GM23248 (cell line): ENCODE measurements at regions not wholly inside any gene's neighbourhood (a gene's known extent, or its start where the extent isn't known, plus 50 kb on each side); places are given as distances from the start of the nearest gene placed in this dataset.
"Not testable (repeated sequence)": the region's sequence is repeated elsewhere in the genome, so short reads cannot be mapped to it uniquely, and the experiment has no call there.

Experiments used
- DNase-seq: peaks from one replicate; pipeline ENCODE4 v3.0.0-alpha.2; 2015
- H2AFZ ChIP-seq: fragments of 200-600 bp; sonication (generic); 2 replicates; pipeline ENCODE4 v1.6.1; 2016; ENCODE audit warnings: antibody characterized with exemption
- H3F3A ChIP-seq: fragments of 200-600 bp; sonication (generic); 2 replicates; pipeline ENCODE4 v1.6.1; 2016; ENCODE audit warnings: mild to moderate bottlenecking, antibody characterized with exemption, mixed run types; ENCODE audit not compliant: insufficient read depth
- H3K27ac ChIP-seq: fragments of 200-600 bp; sonication (generic); 2 replicates; pipeline ENCODE4 v1.5.1; 2016; ENCODE audit warnings: mild to moderate bottlenecking
- H3K27me3 ChIP-seq: fragments of 200-600 bp; sonication (generic); replicated peaks from 2 replicates; pipeline ENCODE4 v1.6.1; 2016; ENCODE audit warnings: mild to moderate bottlenecking; ENCODE audit not compliant: insufficient read depth
- H3K36me3 ChIP-seq: fragments of 200-600 bp; sonication (generic); 2 replicates; pipeline ENCODE4 v1.6.1; 2016; ENCODE audit warnings: low read depth, mild to moderate bottlenecking
- H3K4me1 ChIP-seq: fragments of 200-600 bp; sonication (generic); 2 replicates; pipeline ENCODE4 v1.6.1; 2016; ENCODE audit warnings: mild to moderate bottlenecking; ENCODE audit not compliant: insufficient read depth
- H3K4me2 ChIP-seq: fragments of 200-600 bp; sonication (generic); one replicate; pipeline ENCODE4 v1.6.1; 2016; ENCODE audit warnings: mild to moderate bottlenecking; ENCODE audit not compliant: unreplicated experiment
- H3K4me3 ChIP-seq: fragments of 200-600 bp; sonication (generic); 2 replicates; pipeline ENCODE4 v1.5.1; 2016; ENCODE audit warnings: mild to moderate bottlenecking
- H3K79me2 ChIP-seq: fragments of 200-600 bp; sonication (generic); 2 replicates; pipeline ENCODE4 v1.6.1; 2016; ENCODE audit warnings: mild to moderate bottlenecking; ENCODE audit not compliant: insufficient read depth
- H3K9ac ChIP-seq: fragments of 200-600 bp; sonication (generic); 2 replicates; pipeline ENCODE4 v1.6.1; 2016; ENCODE audit warnings: mild to moderate bottlenecking
- H3K9me2 ChIP-seq: fragments of 200-600 bp; sonication (generic); 2 replicates; pipeline ENCODE4 v1.6.1; 2016; ENCODE audit warnings: mixed run types, mild to moderate bottlenecking, moderate library complexity; ENCODE audit not compliant: insufficient read depth
- H3K9me3 ChIP-seq: fragments of 200-600 bp; sonication (generic); one replicate; pipeline ENCODE4 v1.6.1; 2017; ENCODE audit warnings: low read depth
- H4K20me1 ChIP-seq: fragments of 200-600 bp; sonication (generic); 2 replicates; pipeline ENCODE4 v1.6.0; 2016; ENCODE audit not compliant: insufficient read depth
- EZH2 ChIP-seq: fragments of 200-600 bp; sonication (generic); IDR thresholded peaks from 2 replicates; pipeline ENCODE4 v1.6.1; 2018; ENCODE audit warnings: antibody characterized with exemption, mild to moderate bottlenecking; ENCODE audit not compliant: insufficient read depth, poor library complexity, severe bottlenecking
- EZH2phosphoT487 ChIP-seq: fragments of 200-600 bp; sonication (generic); IDR thresholded peaks from 2 replicates; pipeline ENCODE4 v1.6.1; 2018; ENCODE audit warnings: antibody characterized with exemption, moderate library complexity, mild to moderate bottlenecking, low read depth; ENCODE audit not compliant: insufficient read depth
- WGBS, 2 experiments: methylation state at CpG; one replicate each; pipeline ENCODE4 v1.1.6; 2015 to 2017; ENCODE audit warnings: low lambda C conversion rate in 2 of 2, low coverage in 1 of 2; ENCODE audit errors: missing lambda C conversion rate in 2 of 2; 5-methylcytosine and 5-hydroxymethylcytosine counted together
- in situ Hi-C: fragments of 300-500 bp; cut with MboI; formaldehyde crosslinking; loops from 2 replicates; pipeline ENCODE4 v1.15.0; 2020

DNA sequence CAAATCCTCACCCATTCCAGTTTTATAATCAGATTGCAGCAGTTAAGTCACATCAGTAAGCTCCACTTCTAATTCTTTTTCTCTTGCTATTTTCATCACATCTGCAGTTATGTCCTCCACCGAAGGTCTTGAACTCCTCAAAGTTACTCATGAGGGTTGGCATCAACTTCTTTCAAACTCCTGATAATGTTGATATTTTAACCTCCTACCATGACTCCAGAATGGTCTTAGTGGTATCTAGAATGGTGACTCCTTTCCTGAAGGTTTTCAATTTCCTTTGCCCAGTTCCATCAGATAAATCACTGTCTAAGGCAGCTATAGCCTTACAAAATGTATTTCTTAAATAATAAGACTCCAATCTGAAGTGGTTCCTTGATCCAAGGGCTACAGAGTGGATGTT, 53.8 kb upstream of the EDIL3 start:
- no peak for TF ChIP-seq EZH2phosphoT487
- no peak for TF ChIP-seq EZH2
- Histone ChIP-seq H3K4me2 (no peak overlapping the region), H3K36me3 (no peaks in the 10 kb centered on the region), H3K9me3 (no peaks in the 10 kb centered on the region), H3K4me3 (no peak overlapping the region), H3K9ac (no peak overlapping the region), H3K9me2 (no peaks in the 10 kb centered on the region), H3K79me2 (no peaks in the 10 kb centered on the region), H2AFZ (no peak overlapping the region), H3F3A (no peaks in the 10 kb centered on the region), H4K20me1 (no peaks in the 10 kb centered on the region), H3K27ac (no peak overlapping the region), H3K4me1 (peaks cover 16% of the 10 kb centered on the region), H3K27me3 (no peaks in the 10 kb centered on the region)
- in situ Hi-C loops, result no loop called here
- 75 to 94% methylated on average over 1 of the region's 1 CpG for WGBS, 2 experiments
- DNase-seq, result no peak

DNA sequence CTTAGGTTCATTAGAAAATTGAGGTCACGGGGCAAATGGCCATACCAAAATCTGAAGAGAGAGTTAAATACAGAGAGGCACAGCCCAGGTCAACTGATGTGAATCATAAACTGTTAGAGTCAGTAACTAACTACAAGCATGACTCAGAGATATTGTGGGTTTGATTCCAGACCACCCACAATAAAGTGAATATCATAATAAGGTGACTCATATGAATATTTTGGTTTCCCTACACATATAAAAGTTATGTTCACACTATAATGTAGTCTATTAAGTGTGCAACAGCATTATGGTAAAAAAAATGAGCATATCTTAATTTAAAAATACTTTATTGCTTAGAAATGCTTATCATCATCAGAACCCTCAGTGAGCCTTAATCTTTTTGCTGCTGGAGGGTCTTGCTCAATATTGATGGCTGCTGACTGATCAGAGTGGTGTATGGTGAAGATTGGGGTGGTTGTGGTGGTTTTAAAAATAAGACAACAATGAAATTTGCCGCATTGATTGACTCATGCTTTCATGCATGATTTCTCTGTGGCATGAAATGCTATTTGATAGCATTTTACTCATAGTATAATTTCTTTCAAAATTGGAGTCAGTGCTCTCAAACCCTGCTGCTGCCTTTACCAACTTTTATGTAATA, 53.1 kb upstream of the EDIL3 start:
- H3K27ac ChIP-seq, result no peak overlapping the region
- H3K79me2 ChIP-seq, result no peaks in the 10 kb centered on the region
- in situ Hi-C loops, result no loop called here
- peaks cover 16% of the 10 kb centered on the region for H3K4me1 ChIP-seq
- H3F3A ChIP-seq, result no peaks in the 10 kb centered on the region
- no peaks in the 10 kb centered on the region for H3K27me3 ChIP-seq
- no peak overlapping the region for H2AFZ ChIP-seq
- H3K9me2 ChIP-seq, result no peaks in the 10 kb centered on the region
- peak overlapping the region; percentile 10 for H3K4me2 ChIP-seq
- no peaks in the 10 kb centered on the region for H4K20me1 ChIP-seq
- TF ChIP-seq EZH2 (no peak), EZH2phosphoT487 (peak; percentile 85)
- H3K9me3 ChIP-seq, result no peaks in the 10 kb centered on the region
- WGBS, 2 experiments, result 37 to 49% methylated on average over 2 of the region's 2 CpGs
- peak; percentile 76 for DNase-seq
- H3K36me3 ChIP-seq, result no peaks in the 10 kb centered on the region
- no peak overlapping the region for H3K9ac ChIP-seq
- H3K4me3 ChIP-seq, result no peak overlapping the region

- H3K27me3 ChIP-seq, result no peaks in the 10 kb centered on the region
- H3K4me1 ChIP-seq, result peaks cover 16% of the 10 kb centered on the region
- TF ChIP-seq EZH2, result no peak
- TF ChIP-seq EZH2phosphoT487, result no peak
- H4K20me1 ChIP-seq, result no peaks in the 10 kb centered on the region
- H3K9me3 ChIP-seq, result no peaks in the 10 kb centered on the region
- in situ Hi-C loops, result no loop called here
- peak overlapping the region; percentile 10 for H3K4me2 ChIP-seq
- no peaks in the 10 kb centered on the region for H3K79me2 ChIP-seq
- 22 to 38% methylated on average over 1 of the region's 1 CpG for WGBS, 2 experiments
- no peak overlapping the region for H2AFZ ChIP-seq
- no peak overlapping the region for H3K27ac ChIP-seq
- H3F3A ChIP-seq, result no peaks in the 10 kb centered on the region
- H3K36me3 ChIP-seq, result no peaks in the 10 kb centered on the region
- DNase-seq, result peak; percentile 23
- H3K9me2 ChIP-seq, result no peaks in the 10 kb centered on the region
- H3K4me3 ChIP-seq, result no peak overlapping the region
- H3K9ac ChIP-seq, result no peak overlapping the region
These were observed 52.2 kb upstream of the EDIL3 start for GRCh38 chr5:84436866-84437265.

- H4K20me1 ChIP-seq, DNase-seq, H2AFZ ChIP-seq, H3K9ac ChIP-seq, H3K36me3 ChIP-seq, H3K9me3 ChIP-seq, H3K9me2 ChIP-seq, H3K27me3 ChIP-seq, in situ Hi-C loops, H3K4me2 ChIP-seq, H3K79me2 ChIP-seq, H3K4me3 ChIP-seq, H3F3A ChIP-seq, H3K27ac ChIP-seq: not testable (repeated sequence)
- H3K4me1 ChIP-seq, result peaks cover 16% of the 10 kb centered on the region
- 67 to 72% methylated on average over 8 of the region's 8 CpGs for WGBS, 2 experiments
These were observed 51.2 kb upstream of the EDIL3 start for GRCh38 chr5:84435861-84436346.
